ENCODE measurements at regions not wholly inside any gene's neighbourhood (a gene's known extent, or its start where the extent isn't known, plus 50 kb on each side); places are given as distances from the start of the nearest gene placed in this dataset.

DNA sequence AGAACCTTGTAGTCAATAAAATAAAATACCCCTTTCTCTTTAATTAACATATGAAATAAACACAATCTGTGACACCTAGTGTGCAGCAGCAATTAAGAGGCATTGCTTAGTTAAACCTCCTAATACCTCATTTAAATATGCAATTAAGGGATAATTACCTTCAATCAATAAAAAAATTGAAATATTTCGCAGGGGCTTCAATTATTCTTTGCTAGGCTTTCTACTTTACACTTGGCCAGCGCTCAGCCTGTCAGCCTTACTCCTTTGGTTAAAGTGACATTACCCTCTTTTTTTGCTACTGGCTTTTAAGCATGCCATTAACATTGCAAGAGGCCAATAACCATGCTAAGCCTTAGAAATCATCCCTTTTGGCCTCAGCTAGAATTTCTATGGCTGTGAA is 327.5 kb upstream of the ZNF521 start:
- Histone ChIP-seq H3K4me1 (ENCODE audit: control insufficient read depth in 3 of 3, insufficient read depth in 2 of 3, low read depth in 1 of 3, low read length in 2 of 3) (no peaks in the 10 kb centered on the region), H3K4me3 (ENCODE audit: low read depth in 1 of 3, low read length in 3 of 3) (no peak overlapping the region), H3K9me3 (ENCODE audit: control insufficient read depth in 2 of 2, insufficient read depth in 1 of 2, low read depth in 1 of 2, low read length in 1 of 2) (no peaks in the 10 kb centered on the region), H3K27me3 (ENCODE audit: control insufficient read depth in 3 of 3, insufficient read depth in 3 of 3, low read length in 3 of 3) (no peaks in the 10 kb centered on the region), H3K27ac (ENCODE audit: low read depth in 1 of 3, low read length in 2 of 3) (no peak overlapping the region), H3K36me3 (ENCODE audit: control insufficient read depth in 3 of 3, insufficient read depth in 2 of 3, low read depth in 1 of 3, low read length in 3 of 3) (no peaks in the 10 kb centered on the region)
- FAIRE-seq (no peak), DNase-seq (no peak)
- 44 to 65% (median 47%) methylated on average over 2 of the region's 2 CpGs for WGBS, 3 donors

DNA sequence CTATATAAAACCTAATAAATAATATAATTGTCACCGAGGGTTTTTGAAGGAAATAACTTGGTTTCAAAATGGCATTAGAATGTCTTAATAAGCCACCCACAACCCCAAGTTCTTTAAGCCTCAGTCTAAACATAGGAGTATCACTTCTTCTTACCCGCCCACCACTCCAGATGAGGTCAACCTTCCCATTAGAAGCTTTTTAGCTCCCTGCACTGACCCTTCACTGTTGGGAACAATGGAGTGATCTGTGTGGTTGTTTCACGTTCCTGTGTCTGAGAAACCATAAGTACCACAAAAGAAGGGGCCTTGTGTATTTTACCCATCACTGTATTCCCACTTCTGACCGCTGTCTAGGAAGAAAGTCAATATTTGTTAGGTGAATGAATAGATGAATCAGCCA is 326.3 kb upstream of the ZNF521 start:
- Histone ChIP-seq H3K4me1 (ENCODE audit: control insufficient read depth in 3 of 3, insufficient read depth in 2 of 3, low read depth in 1 of 3, low read length in 2 of 3) (no peaks in the 10 kb centered on the region), H3K36me3 (ENCODE audit: control insufficient read depth in 3 of 3, insufficient read depth in 2 of 3, low read depth in 1 of 3, low read length in 3 of 3) (no peaks in the 10 kb centered on the region), H3K27ac (ENCODE audit: low read depth in 1 of 3, low read length in 2 of 3) (no peak overlapping the region), H3K27me3 (ENCODE audit: control insufficient read depth in 3 of 3, insufficient read depth in 3 of 3, low read length in 3 of 3) (no peaks in the 10 kb centered on the region), H3K9me3 (ENCODE audit: control insufficient read depth in 2 of 2, insufficient read depth in 1 of 2, low read depth in 1 of 2, low read length in 1 of 2) (no peaks in the 10 kb centered on the region), H3K4me3 (ENCODE audit: low read depth in 1 of 3, low read length in 3 of 3) (no peak overlapping the region)
- WGBS, 3 donors, result 62 to 75% (median 75%) methylated on average over 4 of the region's 4 CpGs
- FAIRE-seq, result no peak
- no peak for DNase-seq

DNA sequence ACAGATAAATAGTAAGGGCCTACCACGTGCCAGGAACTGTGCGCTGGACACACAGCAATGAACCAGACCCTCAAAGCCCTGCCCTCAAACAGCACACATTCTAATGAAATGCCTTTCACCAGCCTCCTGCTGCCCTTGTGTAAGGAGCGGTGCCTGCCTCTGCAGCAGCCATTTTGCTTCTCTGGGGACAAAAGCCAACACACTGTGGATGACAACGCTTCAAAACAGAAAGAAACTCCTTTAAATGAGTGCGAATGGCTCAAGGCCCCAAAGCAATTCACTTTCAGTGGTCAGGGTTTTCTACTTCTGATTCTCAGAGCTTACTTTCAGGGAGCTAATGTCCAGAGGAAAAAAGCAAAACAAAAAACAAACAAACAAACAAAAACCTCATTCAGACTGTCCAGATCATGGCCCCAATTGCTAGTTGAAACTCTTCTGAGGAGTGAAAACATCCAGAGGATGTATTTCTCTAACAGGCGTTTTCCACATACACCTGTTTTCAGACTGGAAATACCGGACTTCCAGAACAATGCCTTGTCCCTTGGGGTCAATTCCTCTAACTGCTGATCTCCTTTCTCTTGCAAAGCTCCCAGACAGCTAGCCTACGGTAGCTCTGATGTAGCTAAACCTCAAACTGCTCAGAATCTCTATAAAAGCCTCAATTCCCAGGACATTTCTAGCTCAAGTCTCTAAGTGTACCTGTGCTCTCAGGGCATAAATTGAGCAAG is 323.3 kb upstream of the ZNF521 start:
- no peaks in the 10 kb centered on the region for H3K36me3 ChIP-seq (ENCODE audit: control insufficient read depth in 3 of 3, insufficient read depth in 2 of 3, low read depth in 1 of 3, low read length in 3 of 3)
- H3K27ac ChIP-seq (ENCODE audit: low read depth in 1 of 3, low read length in 2 of 3), result no peak overlapping the region
- 67 to 74% (median 69%) methylated on average over 8 of the region's 8 CpGs for WGBS, 3 donors
- peaks cover 0 to 3% of the 10 kb centered on the region in 2 donors for H3K9me3 ChIP-seq (ENCODE audit: control insufficient read depth in 2 of 2, insufficient read depth in 1 of 2, low read depth in 1 of 2, low read length in 1 of 2)
- H3K27me3 ChIP-seq (ENCODE audit: control insufficient read depth in 3 of 3, insufficient read depth in 3 of 3, low read length in 3 of 3), result no peaks in the 10 kb centered on the region
- no peaks in the 10 kb centered on the region for H3K4me1 ChIP-seq (ENCODE audit: control insufficient read depth in 3 of 3, insufficient read depth in 2 of 3, low read depth in 1 of 3, low read length in 2 of 3)
- FAIRE-seq (no peak), DNase-seq (no peak)
- H3K4me3 ChIP-seq (ENCODE audit: low read depth in 1 of 3, low read length in 3 of 3), result no peak overlapping the region

DNA sequence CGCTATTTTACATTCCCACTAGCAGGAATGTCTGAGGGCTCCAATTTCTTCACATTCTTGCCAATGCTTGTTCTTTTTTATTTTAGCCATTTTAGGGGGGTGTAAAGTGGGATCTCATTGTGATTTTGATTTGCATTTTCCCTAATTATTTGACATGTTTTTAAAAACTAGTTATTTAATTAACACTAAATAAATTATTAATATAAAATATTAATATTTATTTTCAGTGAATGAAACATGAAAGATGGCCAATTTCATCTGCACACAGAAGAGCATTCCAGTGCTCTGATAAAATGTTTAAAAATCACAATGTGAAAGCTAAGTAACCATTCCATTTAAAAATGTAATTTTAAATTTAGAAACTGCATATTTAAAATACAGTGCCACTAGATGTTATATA is 322.2 kb upstream of the ZNF521 start:
- 83 to 100% (median 97%) methylated on average over 1 of the region's 1 CpG for WGBS, 3 donors
- H3K36me3 ChIP-seq (ENCODE audit: control insufficient read depth in 3 of 3, insufficient read depth in 2 of 3, low read depth in 1 of 3, low read length in 3 of 3), result no peaks in the 10 kb centered on the region
- FAIRE-seq, result no peak

DNA sequence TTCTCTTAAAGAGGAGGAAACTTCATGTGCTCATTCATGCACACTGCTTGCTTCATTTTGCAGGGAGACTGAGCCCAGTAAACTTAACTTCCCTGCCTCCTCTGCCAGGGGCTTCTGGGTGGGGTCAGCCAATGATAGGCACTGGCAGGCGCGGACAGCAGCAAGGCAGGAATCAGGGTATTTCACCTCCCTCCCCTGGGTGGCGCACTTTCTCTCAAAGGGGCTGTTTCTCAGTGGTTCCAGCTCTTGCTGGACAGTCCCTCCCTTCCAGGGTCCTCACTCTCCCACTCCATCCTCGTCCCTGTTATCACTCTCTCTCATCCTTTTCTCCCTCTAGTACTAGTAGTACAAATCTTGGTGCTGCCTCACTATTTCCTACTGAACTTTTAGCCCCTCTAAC is 320.5 kb upstream of the ZNF521 start:
- Histone ChIP-seq H3K36me3 (ENCODE audit: control insufficient read depth in 3 of 3, insufficient read depth in 2 of 3, low read depth in 1 of 3, low read length in 3 of 3) (no peaks in the 10 kb centered on the region), H3K4me1 (ENCODE audit: control insufficient read depth in 3 of 3, insufficient read depth in 2 of 3, low read depth in 1 of 3, low read length in 2 of 3) (no peaks in the 10 kb centered on the region), H3K27ac (ENCODE audit: low read depth in 1 of 3, low read length in 2 of 3) (no peak overlapping the region), H3K4me3 (ENCODE audit: low read depth in 1 of 3, low read length in 3 of 3) (no peak overlapping the region), H3K27me3 (ENCODE audit: control insufficient read depth in 3 of 3, insufficient read depth in 3 of 3, low read length in 3 of 3) (no peaks in the 10 kb centered on the region), H3K9me3 (ENCODE audit: control insufficient read depth in 2 of 2, insufficient read depth in 1 of 2, low read depth in 1 of 2, low read length in 1 of 2) (peaks cover 0 to 3% of the 10 kb centered on the region in 2 donors)
- WGBS, 3 donors, result 68 to 86% (median 71%) methylated on average over 3 to 4 of the region's 4 CpGs
- DNase-seq (no peak), FAIRE-seq (no peak)

More for the DNA sequence above, 322.2 kb upstream of the ZNF521 start:
- Histone ChIP-seq H3K27me3 (ENCODE audit: control insufficient read depth in 3 of 3, insufficient read depth in 3 of 3, low read length in 3 of 3) (no peaks in the 10 kb centered on the region), H3K4me1 (ENCODE audit: control insufficient read depth in 3 of 3, insufficient read depth in 2 of 3, low read depth in 1 of 3, low read length in 2 of 3) (no peaks in the 10 kb centered on the region), H3K9me3 (ENCODE audit: control insufficient read depth in 2 of 2, insufficient read depth in 1 of 2, low read depth in 1 of 2, low read length in 1 of 2) (peaks cover 0 to 3% of the 10 kb centered on the region in 2 donors), H3K4me3 (ENCODE audit: low read depth in 1 of 3, low read length in 3 of 3) (no peak overlapping the region), H3K27ac (ENCODE audit: low read depth in 1 of 3, low read length in 2 of 3) (no peak overlapping the region)
- no peak for DNase-seq

- H3K36me3 ChIP-seq (ENCODE audit: control insufficient read depth in 3 of 3, insufficient read depth in 2 of 3, low read depth in 1 of 3, low read length in 3 of 3), result no peaks in the 10 kb centered on the region
- no peaks in the 10 kb centered on the region for H3K4me1 ChIP-seq (ENCODE audit: control insufficient read depth in 3 of 3, insufficient read depth in 2 of 3, low read depth in 1 of 3, low read length in 2 of 3)
- 16 to 45% (median 30%) methylated on average over 3 of the region's 3 CpGs for WGBS, 3 donors
- H3K27ac ChIP-seq (ENCODE audit: low read depth in 1 of 3, low read length in 2 of 3), result no peak overlapping the region
- H3K9me3 ChIP-seq (ENCODE audit: control insufficient read depth in 2 of 2, insufficient read depth in 1 of 2, low read depth in 1 of 2, low read length in 1 of 2), result peaks cover 0 to 3% of the 10 kb centered on the region in 2 donors
- H3K4me3 ChIP-seq (ENCODE audit: low read depth in 1 of 3, low read length in 3 of 3), result no peak overlapping the region
- no peaks in the 10 kb centered on the region for H3K27me3 ChIP-seq (ENCODE audit: control insufficient read depth in 3 of 3, insufficient read depth in 3 of 3, low read length in 3 of 3)
- FAIRE-seq (no peak), DNase-seq (no peak)
Observed at GRCh38 chr18:25669741-25670140, 317.8 kb upstream of the ZNF521 start.

DNA sequence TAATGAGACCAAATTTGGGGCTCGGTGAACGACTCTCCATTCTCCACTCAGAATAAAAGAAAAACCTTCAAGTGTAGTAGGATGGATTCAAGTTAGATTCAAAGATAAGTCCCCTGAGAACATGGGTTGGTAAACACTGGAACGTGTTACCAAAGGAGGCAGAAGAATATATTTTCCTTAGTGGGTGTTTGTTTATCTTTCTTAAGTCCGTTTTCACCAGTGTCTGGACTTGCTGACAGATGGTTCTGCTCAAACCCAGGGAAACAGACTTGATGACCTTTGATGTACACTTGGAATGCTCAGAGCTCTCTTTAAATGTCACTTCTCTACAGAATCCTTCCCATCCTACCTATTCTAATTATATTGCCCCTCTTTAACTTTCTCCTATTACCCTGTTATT is 310.3 kb upstream of the ZNF521 start:
- Histone ChIP-seq H3K9me3 (ENCODE audit: control insufficient read depth in 2 of 2, insufficient read depth in 1 of 2, low read depth in 1 of 2, low read length in 1 of 2) (no peaks in the 10 kb centered on the region), H3K4me1 (ENCODE audit: control insufficient read depth in 3 of 3, insufficient read depth in 2 of 3, low read depth in 1 of 3, low read length in 2 of 3) (no peaks in the 10 kb centered on the region), H3K36me3 (ENCODE audit: control insufficient read depth in 3 of 3, insufficient read depth in 2 of 3, low read depth in 1 of 3, low read length in 3 of 3) (no peaks in the 10 kb centered on the region), H3K27ac (ENCODE audit: low read depth in 1 of 3, low read length in 2 of 3) (no peak overlapping the region), H3K4me3 (ENCODE audit: low read depth in 1 of 3, low read length in 3 of 3) (no peak overlapping the region), H3K27me3 (ENCODE audit: control insufficient read depth in 3 of 3, insufficient read depth in 3 of 3, low read length in 3 of 3) (no peaks in the 10 kb centered on the region)
- DNase-seq, result no peak
- FAIRE-seq, result no peak
- WGBS, 3 donors, result 47 to 55% (median 51%) methylated on average over 4 of the region's 4 CpGs

DNA sequence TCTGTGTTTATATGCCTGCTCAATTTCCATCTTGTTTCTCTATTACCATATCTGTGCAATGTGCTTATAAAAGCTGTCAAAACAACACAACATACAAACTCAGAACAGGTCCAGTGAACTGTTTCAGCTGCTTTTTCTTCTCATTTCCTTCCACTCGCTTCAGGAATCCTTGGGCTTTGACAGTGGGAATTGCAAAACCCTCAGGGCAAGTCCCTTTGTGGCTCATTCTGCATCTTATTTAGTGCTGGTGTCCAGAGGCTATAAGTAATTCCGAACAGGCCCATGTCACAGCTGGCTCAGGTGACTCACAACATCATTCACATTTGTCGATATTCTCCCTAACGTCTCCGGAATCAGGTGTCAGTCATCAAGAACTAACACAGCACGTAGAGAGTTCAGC is 309.9 kb upstream of the ZNF521 start:
- Histone ChIP-seq H3K27ac (ENCODE audit: low read depth in 1 of 3, low read length in 2 of 3) (no peak overlapping the region), H3K4me1 (ENCODE audit: control insufficient read depth in 3 of 3, insufficient read depth in 2 of 3, low read depth in 1 of 3, low read length in 2 of 3) (no peaks in the 10 kb centered on the region), H3K4me3 (ENCODE audit: low read depth in 1 of 3, low read length in 3 of 3) (no peak overlapping the region), H3K36me3 (ENCODE audit: control insufficient read depth in 3 of 3, insufficient read depth in 2 of 3, low read depth in 1 of 3, low read length in 3 of 3) (no peaks in the 10 kb centered on the region), H3K27me3 (ENCODE audit: control insufficient read depth in 3 of 3, insufficient read depth in 3 of 3, low read length in 3 of 3) (no peaks in the 10 kb centered on the region), H3K9me3 (ENCODE audit: control insufficient read depth in 2 of 2, insufficient read depth in 1 of 2, low read depth in 1 of 2, low read length in 1 of 2) (no peaks in the 10 kb centered on the region)
- no peak for DNase-seq
- WGBS, 3 donors, result 62 to 77% (median 75%) methylated on average over 6 of the region's 6 CpGs
- no peak for FAIRE-seq

- H3K4me3 ChIP-seq (ENCODE audit: low read depth in 1 of 3, low read length in 3 of 3), result no peak overlapping the region
- DNase-seq (no peak), FAIRE-seq (no peak)
- H3K9me3 ChIP-seq (ENCODE audit: control insufficient read depth in 2 of 2, insufficient read depth in 1 of 2, low read depth in 1 of 2, low read length in 1 of 2), result no peaks in the 10 kb centered on the region
- no peak overlapping the region for H3K27ac ChIP-seq (ENCODE audit: low read depth in 1 of 3, low read length in 2 of 3)
- H3K27me3 ChIP-seq (ENCODE audit: control insufficient read depth in 3 of 3, insufficient read depth in 3 of 3, low read length in 3 of 3), result no peaks in the 10 kb centered on the region
- WGBS, 3 donors, result 79 to 85% (median 85%) methylated on average over 6 of the region's 6 CpGs
- H3K36me3 ChIP-seq (ENCODE audit: control insufficient read depth in 3 of 3, insufficient read depth in 2 of 3, low read depth in 1 of 3, low read length in 3 of 3), result no peaks in the 10 kb centered on the region
- H3K4me1 ChIP-seq (ENCODE audit: control insufficient read depth in 3 of 3, insufficient read depth in 2 of 3, low read depth in 1 of 3, low read length in 2 of 3), result no peaks in the 10 kb centered on the region
Observed at GRCh38 chr18:25659541-25659940, 307.6 kb upstream of the ZNF521 start.

Data from small intestine (tissue), 7 donors.